ENCODE measurements at regions not wholly inside any gene's neighbourhood (a gene's known extent, or its start where the extent isn't known, plus 50 kb on each side); places are given as distances from the start of the nearest gene placed in this dataset.

DNA sequence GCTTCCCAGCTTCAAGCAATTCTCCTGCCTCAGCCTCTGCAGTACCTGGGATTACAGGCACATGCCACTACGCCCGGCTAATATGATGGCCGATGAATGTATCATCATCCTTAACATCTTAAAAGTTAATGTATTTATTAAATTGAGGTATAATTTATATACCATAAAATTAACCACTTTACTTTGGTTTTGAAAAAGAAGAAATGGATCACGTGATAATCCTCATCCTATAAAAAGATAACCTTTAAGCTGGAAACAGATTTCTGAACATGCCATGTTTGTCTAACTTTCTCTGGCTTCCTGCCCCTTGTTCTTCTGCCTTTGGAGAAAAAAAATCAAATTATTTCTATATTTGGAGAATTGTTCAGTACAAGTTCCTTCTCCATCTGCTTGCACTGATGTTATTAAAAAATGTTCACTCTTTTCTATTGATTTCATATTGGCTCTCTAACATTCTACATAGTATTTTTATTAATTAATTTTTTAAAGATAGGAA, 57.0 kb upstream of the ACTR3 start:
- no peak for TF ChIP-seq POLR2A (IDR thresholded peaks at IDR 0.05)
- TF ChIP-seq, protein P1, sequence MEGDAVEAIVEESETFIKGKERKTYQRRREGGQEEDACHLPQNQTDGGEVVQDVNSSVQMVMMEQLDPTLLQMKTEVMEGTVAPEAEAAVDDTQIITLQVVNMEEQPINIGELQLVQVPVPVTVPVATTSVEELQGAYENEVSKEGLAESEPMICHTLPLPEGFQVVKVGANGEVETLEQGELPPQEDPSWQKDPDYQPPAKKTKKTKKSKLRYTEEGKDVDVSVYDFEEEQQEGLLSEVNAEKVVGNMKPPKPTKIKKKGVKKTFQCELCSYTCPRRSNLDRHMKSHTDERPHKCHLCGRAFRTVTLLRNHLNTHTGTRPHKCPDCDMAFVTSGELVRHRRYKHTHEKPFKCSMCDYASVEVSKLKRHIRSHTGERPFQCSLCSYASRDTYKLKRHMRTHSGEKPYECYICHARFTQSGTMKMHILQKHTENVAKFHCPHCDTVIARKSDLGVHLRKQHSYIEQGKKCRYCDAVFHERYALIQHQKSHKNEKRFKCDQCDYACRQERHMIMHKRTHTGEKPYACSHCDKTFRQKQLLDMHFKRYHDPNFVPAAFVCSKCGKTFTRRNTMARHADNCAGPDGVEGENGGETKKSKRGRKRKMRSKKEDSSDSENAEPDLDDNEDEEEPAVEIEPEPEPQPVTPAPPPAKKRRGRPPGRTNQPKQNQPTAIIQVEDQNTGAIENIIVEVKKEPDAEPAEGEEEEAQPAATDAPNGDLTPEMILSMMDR (IDR thresholded peaks at IDR 0.05), result no peak

Measured in body of pancreas (tissue), 4 donors.